Myocyte (in vitro differentiated cells): ENCODE measurements at regions not wholly inside any gene's neighbourhood (a gene's known extent, or its start where the extent isn't known, plus 50 kb on each side); places are given as distances from the start of the nearest gene placed in this dataset.
"Not testable (repeated sequence)": the region's sequence is repeated elsewhere in the genome, so short reads cannot be mapped to it uniquely, and the experiment has no call there.

ENCODE experiments used
- DNase-seq: peaks from one replicate; pipeline ENCODE4 v3.0.0-alpha.2; 2012; ENCODE audit warnings: low read depth

- no peak for DNase-seq
These were observed 51.9 kb upstream of the TBL1XR1 start for GRCh38 chr3:177249203-177249602.

GRCh38 chr3:177250151-177250550 is 52.9 kb upstream of the TBL1XR1 start:
- DNase-seq, result no peak

GRCh38 chr3:177251755-177252154 is 54.5 kb upstream of the TBL1XR1 start:
- no peak for DNase-seq

GRCh38 chr3:177257006-177257405 is 59.7 kb upstream of the TBL1XR1 start:
- DNase-seq, result no peak

- no peak for DNase-seq
These were observed 60.3 kb upstream of the TBL1XR1 start for GRCh38 chr3:177257625-177258024.

- DNase-seq, result no peak
These were observed 65.1 kb upstream of the TBL1XR1 start for GRCh38 chr3:177262396-177262795.

- DNase-seq, result no peak
These were observed 66.5 kb upstream of the TBL1XR1 start for GRCh38 chr3:177263615-177264368.

- DNase-seq, result not testable (repeated sequence)
These were observed 74.7 kb upstream of the TBL1XR1 start for GRCh38 chr3:177271811-177272501.

- DNase-seq, result no peak
These were observed 80.7 kb upstream of the TBL1XR1 start for GRCh38 chr3:177278016-177278415.

- no peak for DNase-seq
These were observed 82.0 kb upstream of the TBL1XR1 start for GRCh38 chr3:177279118-177279815.

- no peak for DNase-seq
These were observed 84.2 kb upstream of the TBL1XR1 start for GRCh38 chr3:177281292-177282118.

GRCh38 chr3:177282119-177282655 is 84.9 kb upstream of the TBL1XR1 start:
- no peak for DNase-seq

- DNase-seq, result no peak
These were observed 86.7 kb upstream of the TBL1XR1 start for GRCh38 chr3:177283983-177284382.

- peak; percentile 27 for DNase-seq
These were observed 87.2 kb upstream of the TBL1XR1 start for GRCh38 chr3:177284383-177284881.

GRCh38 chr3:177286034-177286433 is 88.8 kb upstream of the TBL1XR1 start:
- DNase-seq, result no peak

- DNase-seq, result no peak
These were observed 89.9 kb upstream of the TBL1XR1 start for GRCh38 chr3:177287231-177287630.

- DNase-seq, result no peak
These were observed 93.4 kb upstream of the TBL1XR1 start for GRCh38 chr3:177290633-177291032.

- peak; percentile 93 for DNase-seq
These were observed 96.9 kb upstream of the TBL1XR1 start for GRCh38 chr3:177294221-177294620.

- no peak for DNase-seq
These were observed 97.8 kb upstream of the TBL1XR1 start for GRCh38 chr3:177295116-177295515.

- DNase-seq, result no peak
These were observed 102.0 kb upstream of the TBL1XR1 start for GRCh38 chr3:177299250-177299649.
